Ovary (tissue), 7 donors: ENCODE measurements at regions not wholly inside any gene's neighbourhood (a gene's known extent, or its start where the extent isn't known, plus 50 kb on each side); places are given as distances from the start of the nearest gene placed in this dataset.

Source experiments
- DNase-seq, 5 donors: peaks; one replicate each; pipeline ENCODE4 v3.0.0-alpha.2; 2019 to 2020
- H3K27ac ChIP-seq, 2 donors: fragments of 200-600 bp; one replicate each; pipeline versions ENCODE4 v1.5.1 to v1.8.0; 2019 to 2022
- H3K27me3 ChIP-seq: fragments of 200-600 bp; one replicate; pipeline ENCODE4 v1.8.0; 2022
- H3K36me3 ChIP-seq: fragments of 200-600 bp; sonication (generic); one replicate; pipeline ENCODE4 v1.5.1; 2019
- H3K4me1 ChIP-seq: one replicate; pipeline ENCODE4 v1.8.1; 2013; ENCODE audit warnings: mild to moderate bottlenecking, moderate library complexity; ENCODE audit not compliant: insufficient read depth
- H3K4me3 ChIP-seq: fragments of 200-600 bp; sonication (generic); one replicate; pipeline ENCODE4 v1.5.1; 2017
- H3K9me3 ChIP-seq, 2 donors: fragments of 200-600 bp in 1 of 2; sonication (generic) in 1 of 2; one replicate each; pipeline versions ENCODE4 v1.5.1 to v1.8.1; 2013 to 2019; ENCODE audit warnings: mild to moderate bottlenecking in 1 of 2, moderate library complexity in 1 of 2
- EP300 ChIP-seq: sonication (generic); formaldehyde crosslinking; IDR thresholded peaks from one replicate; pipeline ENCODE4 v1.6.1; 2017; ENCODE audit warnings: antibody characterized with exemption
- POLR2A ChIP-seq: fragments of 450-650 bp; IDR thresholded peaks from one replicate; pipeline ENCODE4 v1.6.1; 2017; ENCODE audit warnings: antibody characterized with exemption, mild to moderate bottlenecking, moderate library complexity
- WGBS, 3 donors: extraction: QIAGEN DNeasy Blood & Tissue Kit in 1 of 3; methylation state at CpG; one replicate each; pipeline versions ENCODE4 v1.1.5 to v1.1.7; 2013 to 2017; 5-methylcytosine and 5-hydroxymethylcytosine counted together
- intact Hi-C, 4 donors: fragments of 100-400 bp; cut with DNase I; formaldehyde crosslinking; loops; one replicate each; pipeline versions ENCODE4 v1.11.0 to v1.15.1; 2022 to 2023
- TF ChIP-seq, protein P1 (sequence below), 3 donors: fragments of 450-650 bp in 2 of 3; fragments of 200-600 bp in 1 of 3; IDR thresholded peaks; one replicate each; pipeline versions ENCODE4 v1.5.1 to v1.8.0; 2016 to 2022; ENCODE audit warnings: antibody characterized with exemption in 3 of 3, mild to moderate bottlenecking in 1 of 3
- donor health status: DM: no; HTN: no; CAD: no; lungs with moderate emphysema.
- donor health status: DM: no; HTN: no; CAD: no.
- donor health status: Bipolar disorder and iron deficiency.
- donor health status: DM: no; HTN: no; CAD: no.
- donor health status: DM: yes; HTN: yes; CAD: no.

- no peak for DNase-seq
- H3K4me1 ChIP-seq, result no peaks in the 10 kb centered on the region
- no peak overlapping the region for H3K27ac ChIP-seq
- TF ChIP-seq POLR2A, result no peak
- TF ChIP-seq EP300, result no peak
- TF ChIP-seq, protein P1, sequence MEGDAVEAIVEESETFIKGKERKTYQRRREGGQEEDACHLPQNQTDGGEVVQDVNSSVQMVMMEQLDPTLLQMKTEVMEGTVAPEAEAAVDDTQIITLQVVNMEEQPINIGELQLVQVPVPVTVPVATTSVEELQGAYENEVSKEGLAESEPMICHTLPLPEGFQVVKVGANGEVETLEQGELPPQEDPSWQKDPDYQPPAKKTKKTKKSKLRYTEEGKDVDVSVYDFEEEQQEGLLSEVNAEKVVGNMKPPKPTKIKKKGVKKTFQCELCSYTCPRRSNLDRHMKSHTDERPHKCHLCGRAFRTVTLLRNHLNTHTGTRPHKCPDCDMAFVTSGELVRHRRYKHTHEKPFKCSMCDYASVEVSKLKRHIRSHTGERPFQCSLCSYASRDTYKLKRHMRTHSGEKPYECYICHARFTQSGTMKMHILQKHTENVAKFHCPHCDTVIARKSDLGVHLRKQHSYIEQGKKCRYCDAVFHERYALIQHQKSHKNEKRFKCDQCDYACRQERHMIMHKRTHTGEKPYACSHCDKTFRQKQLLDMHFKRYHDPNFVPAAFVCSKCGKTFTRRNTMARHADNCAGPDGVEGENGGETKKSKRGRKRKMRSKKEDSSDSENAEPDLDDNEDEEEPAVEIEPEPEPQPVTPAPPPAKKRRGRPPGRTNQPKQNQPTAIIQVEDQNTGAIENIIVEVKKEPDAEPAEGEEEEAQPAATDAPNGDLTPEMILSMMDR (IDR thresholded peaks at IDR 0.05), result no peak
- H3K27me3 ChIP-seq, result no peaks in the 10 kb centered on the region
- no peaks in the 10 kb centered on the region for H3K36me3 ChIP-seq
- WGBS, 3 donors, result 80 to 85% (median 83%) methylated on average over 2 of the region's 2 CpGs
- no peak overlapping the region for H3K4me3 ChIP-seq
- intact Hi-C loops, result no loop called here
- H3K9me3 ChIP-seq, result no peaks in the 10 kb centered on the region
These were observed 707.8 kb upstream of the AMOT start for GRCh38 chrX:113548308-113549015.

DNA sequence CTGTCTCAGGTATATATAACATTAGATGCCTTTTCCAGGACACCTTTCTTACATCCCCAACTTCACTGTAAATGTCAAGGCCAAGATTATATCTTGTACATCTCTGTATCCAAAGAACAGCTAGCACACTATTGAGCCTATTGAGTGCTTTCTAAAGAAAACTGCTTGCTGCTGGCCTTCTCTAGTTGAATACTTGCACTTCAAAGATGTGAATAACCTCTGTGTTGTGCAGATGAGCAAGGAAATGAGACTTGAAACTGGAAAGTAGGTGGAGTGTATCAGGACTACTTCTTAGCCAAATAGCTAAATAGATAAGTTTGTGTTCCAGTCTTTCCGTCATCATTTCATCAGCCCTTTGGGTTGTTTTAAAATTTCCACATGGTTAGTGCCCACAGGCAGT, 704.4 kb upstream of the AMOT start:
- intact Hi-C loops, result no loop called here
- H3K36me3 ChIP-seq, result no peaks in the 10 kb centered on the region
- no peaks in the 10 kb centered on the region for H3K9me3 ChIP-seq
- TF ChIP-seq, protein P1 (IDR thresholded peaks at IDR 0.05), result no peak
- TF ChIP-seq EP300 (no peak), POLR2A (no peak)
- no peak for DNase-seq
- H3K27ac ChIP-seq, result no peak overlapping the region
- no peaks in the 10 kb centered on the region for H3K4me1 ChIP-seq
- no peak overlapping the region for H3K4me3 ChIP-seq
- 69 to 80% methylated on average over 1 of the region's 1 CpG; no CpG with 5 or more reads in 1 of the 3 donors for WGBS, 3 donors
- no peaks in the 10 kb centered on the region for H3K27me3 ChIP-seq

GRCh38 chrX:113539599-113540356, 699.1 kb upstream of the AMOT start:
- Histone ChIP-seq H3K4me3 (no peak overlapping the region), H3K27ac (no peak overlapping the region), H3K36me3 (no peaks in the 10 kb centered on the region), H3K9me3 (no peaks in the 10 kb centered on the region), H3K27me3 (no peaks in the 10 kb centered on the region), H3K4me1 (no peaks in the 10 kb centered on the region)
- intact Hi-C loops, result no loop called here
- DNase-seq, result no peak
- TF ChIP-seq, protein P1 (IDR thresholded peaks at IDR 0.05), result no peak
- TF ChIP-seq EP300, result no peak
- TF ChIP-seq POLR2A, result no peak
- 63 to 73% (median 72%) methylated on average over 2 of the region's 2 CpGs for WGBS, 3 donors

DNA sequence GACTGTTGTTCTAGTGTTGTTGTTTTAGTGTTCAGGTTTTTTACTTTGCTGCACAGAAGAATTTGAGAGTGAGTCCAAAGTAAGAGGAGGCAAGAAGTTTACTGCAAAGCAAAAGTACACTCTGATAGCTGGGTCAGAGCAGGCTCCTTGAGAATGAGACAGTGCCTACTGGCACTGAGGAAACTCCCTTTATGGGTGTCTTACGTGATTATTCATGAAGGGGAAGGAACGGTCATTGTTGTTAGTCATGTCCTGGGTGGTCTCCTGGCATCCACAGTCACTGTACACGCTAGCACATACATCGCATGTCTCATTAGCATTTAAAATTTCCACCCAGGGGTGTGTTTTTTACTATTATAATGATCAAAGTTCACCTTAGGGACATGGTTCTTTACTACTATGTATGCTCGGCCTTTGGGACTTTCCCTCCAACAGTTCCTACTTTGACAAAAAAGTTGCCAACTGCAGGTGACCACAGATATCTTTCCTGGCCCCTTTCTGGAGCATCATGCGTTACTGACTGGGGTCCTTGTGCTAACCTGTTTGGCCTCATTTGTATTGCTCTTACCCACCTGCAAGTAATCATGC, 688.9 kb upstream of the AMOT start:
- Histone ChIP-seq H3K27ac (no peak overlapping the region), H3K4me3 (no peak overlapping the region), H3K4me1 (no peaks in the 10 kb centered on the region), H3K9me3 (no peaks in the 10 kb centered on the region), H3K36me3 (no peaks in the 10 kb centered on the region), H3K27me3 (no peaks in the 10 kb centered on the region)
- WGBS, 3 donors, result 80 to 87% (median 81%) methylated on average over 6 of the region's 6 CpGs
- TF ChIP-seq EP300, result no peak
- TF ChIP-seq POLR2A, result no peak
- TF ChIP-seq, protein P1 (IDR thresholded peaks at IDR 0.05), result no peak
- intact Hi-C loops, result no loop called here
- no peak for DNase-seq
